HepG2 (cell line): ENCODE measurements at regions not wholly inside any gene's neighbourhood (a gene's known extent, or its start where the extent isn't known, plus 50 kb on each side); places are given as distances from the start of the nearest gene placed in this dataset.

ENCODE experiments used
- ATAC-seq: fragments of 200-7000 bp; cut with Tn5 transposase; 3 replicates; pipeline ENCODE4 v1.9.1; 2020; ENCODE audit warnings: mild to moderate bottlenecking, moderate library complexity
- BruUV-seq: library from RNA; stranded (reverse); fragments of 400-500 nt; replicated peaks from 2 replicates; lab custom pipeline; 2021; lab: Mats Ljungman, UMichigan
- CTCF ChIA-PET: fragments of 300-600 bp; formaldehyde crosslinking; extraction: SDS; loops from one replicate; lab custom pipeline; 2021; ENCODE audit warnings: low total read pairs, inconsistent platforms, low intra/inter-chr PET ratio; lab: Yijun Ruan, JAX
- POLR2A ChIA-PET: fragments of 350-600 bp; sonication (Branson Sonifier 250); formaldehyde crosslinking; loops from one replicate; lab custom pipeline; 2020; ENCODE audit warnings: antibody characterized with exemption, inconsistent platforms; lab: Yijun Ruan, JAX
- DNase-seq: peaks from one replicate; pipeline ENCODE4 v3.0.0-alpha.2; 2015; ENCODE audit warnings: low spot score
- FAIRE-seq: peaks from 3 replicates; lab custom pipeline; 2011; peaks lifted over from hg19 to GRCh38; lab: Jason Lieb, UNC
- H2AFZ ChIP-seq: one replicate; pipeline ENCODE4 v1.6.1; 2011; ENCODE audit warnings: low read length, inconsistent platforms
- H3K27ac ChIP-seq: fragments of 300-600 bp; 3 replicates; pipeline ENCODE4 v1.8.0; 2011; ENCODE audit warnings: mixed run types, mild to moderate bottlenecking, mixed read lengths, low read length, inconsistent platforms; ENCODE audit not compliant: insufficient read depth; ENCODE audit errors: extremely low read length
- H3K27me3 ChIP-seq, 2 experiments: fragments of 200-600 bp in 1 of 2; 2 replicates in 1 of 2; 3 replicates in 1 of 2; pipeline versions ENCODE4 v1.6.0 to v1.8.0; 2011; ENCODE audit warnings: low read length in 2 of 2, mild to moderate bottlenecking in 2 of 2, moderate library complexity in 2 of 2, inconsistent platforms in 1 of 2; ENCODE audit not compliant: insufficient read depth in 2 of 2, control insufficient read depth in 1 of 2
- H3K36me3 ChIP-seq, 2 experiments: fragments of 200-600 bp in 1 of 2; replicated peaks in 1 of 2; 2 replicates in 1 of 2; 3 replicates in 1 of 2; pipeline versions ENCODE4 v1.5.1 to v1.8.0; 2011; ENCODE audit warnings: low read length in 2 of 2, inconsistent platforms in 1 of 2; ENCODE audit not compliant: insufficient read depth in 2 of 2, control insufficient read depth in 1 of 2
- H3K4me1 ChIP-seq: 2 replicates; pipeline ENCODE4 v1.5.1; 2012; ENCODE audit warnings: low read length, inconsistent platforms; ENCODE audit not compliant: insufficient read depth
- H3K4me2 ChIP-seq: 2 replicates; pipeline ENCODE4 v1.6.0; 2011; ENCODE audit warnings: low read depth, low read length, inconsistent platforms
- H3K4me3 ChIP-seq, 3 experiments: fragments of 200-600 bp in 1 of 3; sonication (generic), shearing (Covaris generic) in 1 of 3; replicated peaks in 1 of 3; 2 replicates each; pipeline ENCODE4 v1.5.1; 2011 to 2016; ENCODE audit warnings: low read length in 3 of 3, inconsistent platforms in 2 of 3, low read depth in 2 of 3, mild to moderate bottlenecking in 2 of 3, control low read depth in 1 of 3, mixed read lengths in 1 of 3; ENCODE audit not compliant: insufficient read depth in 1 of 3
- H3K79me2 ChIP-seq: one replicate; pipeline ENCODE4 v1.6.1; 2011; ENCODE audit warnings: low read length, inconsistent platforms; ENCODE audit not compliant: insufficient read depth
- H3K9ac ChIP-seq: 2 replicates; pipeline ENCODE4 v1.6.0; 2011; ENCODE audit warnings: mild to moderate bottlenecking, low read depth, low read length, inconsistent platforms; ENCODE audit not compliant: insufficient read depth
- H3K9me3 ChIP-seq: 2 replicates; pipeline ENCODE4 v1.5.1; 2012; ENCODE audit warnings: mild to moderate bottlenecking, low read length
- H4K20me1 ChIP-seq: 2 replicates; pipeline ENCODE4 v1.6.0; 2011; ENCODE audit warnings: inconsistent platforms, mild to moderate bottlenecking, low read length, moderate library complexity; ENCODE audit not compliant: insufficient read depth
- RFXANK ChIP-seq: IDR thresholded peaks from 2 replicates; pipeline ENCODE4 v1.6.1; 2016
- ZNF333 ChIP-seq: sonication (generic); formaldehyde crosslinking; IDR thresholded peaks from 2 replicates; pipeline ENCODE4 v1.4.0; 2020; ENCODE audit warnings: mild to moderate bottlenecking, missing genetic modification reagents, borderline replicate concordance
- ZNF501 ChIP-seq: sonication (generic); formaldehyde crosslinking; IDR thresholded peaks from 2 replicates; pipeline ENCODE4 v1.5.1; 2020; ENCODE audit warnings: mild to moderate bottlenecking, moderate library complexity, missing genetic modification reagents
- WGBS: methylation state at CpG from one replicate; pipeline ENCODE4 v1.1.6; 2017; ENCODE audit warnings: low lambda C conversion rate; 5-methylcytosine and 5-hydroxymethylcytosine counted together
- in situ Hi-C: cut with HindIII; loops from 2 replicates; pipeline ENCODE4 v1.10.0; 2017; ENCODE audit warnings: low pct_unique_long_range_greater_than_20kb; ENCODE audit not compliant: extremely low pct_ligation_motif_present
- intact Hi-C: fragments of 100-400 bp; cut with micrococcal nuclease; formaldehyde crosslinking; loops from one replicate; pipeline ENCODE4 v1.10.0; 2022; ENCODE audit not compliant: unreplicated experiment
- TF ChIP-seq, protein P1 (sequence below): sonication (generic); formaldehyde crosslinking; IDR thresholded peaks from 2 replicates; pipeline ENCODE4 v1.4.0; 2020; ENCODE audit warnings: low read depth, mild to moderate bottlenecking, missing genetic modification reagents
- TF ChIP-seq, protein P2 (sequence below): IDR thresholded peaks from 2 replicates; pipeline ENCODE4 v1.6.1; 2016; ENCODE audit warnings: low read depth, borderline replicate concordance
- TF ChIP-seq, protein P3 (sequence below): sonication (generic); formaldehyde crosslinking; IDR thresholded peaks from 2 replicates; pipeline ENCODE4 v1.5.0; 2020; ENCODE audit warnings: mild to moderate bottlenecking, missing genetic modification reagents, moderate library complexity

DNA sequence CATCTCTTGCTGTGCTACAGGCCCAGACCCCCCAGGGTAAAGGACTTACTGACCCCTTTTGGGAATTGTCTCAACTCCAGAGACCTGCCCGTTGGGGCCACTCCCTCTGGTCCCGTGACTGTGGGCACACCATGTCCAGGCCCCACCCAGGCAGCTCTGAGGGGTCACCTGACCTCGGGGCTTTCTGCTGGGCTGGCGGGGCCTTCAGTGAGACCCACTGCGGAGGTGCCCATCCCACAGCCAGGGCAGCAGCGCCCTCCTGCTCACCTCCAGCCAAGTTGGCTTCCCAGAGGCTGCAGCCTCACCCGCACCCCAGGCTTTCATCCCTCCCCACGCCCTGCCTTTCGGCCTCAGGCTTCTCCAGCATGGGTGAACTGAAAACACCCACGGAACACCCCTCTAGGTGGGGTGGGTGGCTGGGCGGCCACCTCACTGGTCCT is 147.2 kb downstream of the DNAJB6 start (continued):
- no peak for TF ChIP-seq RFXANK
- TF ChIP-seq, protein P1, sequence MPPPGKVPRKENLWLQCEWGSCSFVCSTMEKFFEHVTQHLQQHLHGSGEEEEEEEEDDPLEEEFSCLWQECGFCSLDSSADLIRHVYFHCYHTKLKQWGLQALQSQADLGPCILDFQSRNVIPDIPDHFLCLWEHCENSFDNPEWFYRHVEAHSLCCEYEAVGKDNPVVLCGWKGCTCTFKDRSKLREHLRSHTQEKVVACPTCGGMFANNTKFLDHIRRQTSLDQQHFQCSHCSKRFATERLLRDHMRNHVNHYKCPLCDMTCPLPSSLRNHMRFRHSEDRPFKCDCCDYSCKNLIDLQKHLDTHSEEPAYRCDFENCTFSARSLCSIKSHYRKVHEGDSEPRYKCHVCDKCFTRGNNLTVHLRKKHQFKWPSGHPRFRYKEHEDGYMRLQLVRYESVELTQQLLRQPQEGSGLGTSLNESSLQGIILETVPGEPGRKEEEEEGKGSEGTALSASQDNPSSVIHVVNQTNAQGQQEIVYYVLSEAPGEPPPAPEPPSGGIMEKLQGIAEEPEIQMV (CRISPR knock-in tag), result no peak
- TF ChIP-seq, protein P2, sequence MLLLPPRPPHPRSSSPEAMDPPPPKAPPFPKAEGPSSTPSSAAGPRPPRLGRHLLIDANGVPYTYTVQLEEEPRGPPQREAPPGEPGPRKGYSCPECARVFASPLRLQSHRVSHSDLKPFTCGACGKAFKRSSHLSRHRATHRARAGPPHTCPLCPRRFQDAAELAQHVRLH (CRISPR knock-in tag), result no peak

DNA sequence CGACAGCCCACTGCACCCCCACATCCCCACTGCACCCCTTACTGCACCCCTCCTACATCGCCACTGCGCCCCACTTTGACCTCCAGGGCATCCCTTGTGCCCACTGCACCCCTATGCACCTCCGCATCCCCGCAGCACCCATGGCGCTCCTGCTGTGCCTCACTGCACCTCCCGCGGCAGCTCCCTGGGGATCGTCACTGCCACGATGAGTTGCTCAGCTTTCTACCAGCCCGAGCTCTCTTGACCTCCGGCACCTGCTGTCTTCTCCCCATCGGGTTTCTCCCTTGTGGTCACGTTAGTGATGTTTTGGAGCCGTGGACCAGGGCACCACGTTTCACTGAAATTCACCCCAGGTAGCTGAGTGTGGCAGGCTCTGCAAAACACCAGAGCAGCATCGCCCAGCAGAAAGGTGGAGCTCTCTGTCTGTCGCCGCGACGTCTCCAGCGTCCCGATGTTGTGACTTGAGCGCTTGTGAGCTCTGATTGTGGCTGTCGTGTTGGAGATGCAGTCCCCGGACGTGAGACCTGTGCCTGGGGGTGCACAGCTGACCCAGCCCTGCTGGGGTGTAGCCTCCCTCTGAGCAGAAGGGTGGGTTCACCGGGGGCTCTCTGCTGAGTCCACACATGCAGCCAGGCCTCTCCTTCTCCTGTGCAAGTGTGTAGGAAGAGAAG is 147.7 kb downstream of the DNAJB6 start:
- no peak for TF ChIP-seq ZNF501 (CRISPR knock-in tag)
- no peak for TF ChIP-seq ZNF333 (CRISPR knock-in tag)
- TF ChIP-seq, protein P3, sequence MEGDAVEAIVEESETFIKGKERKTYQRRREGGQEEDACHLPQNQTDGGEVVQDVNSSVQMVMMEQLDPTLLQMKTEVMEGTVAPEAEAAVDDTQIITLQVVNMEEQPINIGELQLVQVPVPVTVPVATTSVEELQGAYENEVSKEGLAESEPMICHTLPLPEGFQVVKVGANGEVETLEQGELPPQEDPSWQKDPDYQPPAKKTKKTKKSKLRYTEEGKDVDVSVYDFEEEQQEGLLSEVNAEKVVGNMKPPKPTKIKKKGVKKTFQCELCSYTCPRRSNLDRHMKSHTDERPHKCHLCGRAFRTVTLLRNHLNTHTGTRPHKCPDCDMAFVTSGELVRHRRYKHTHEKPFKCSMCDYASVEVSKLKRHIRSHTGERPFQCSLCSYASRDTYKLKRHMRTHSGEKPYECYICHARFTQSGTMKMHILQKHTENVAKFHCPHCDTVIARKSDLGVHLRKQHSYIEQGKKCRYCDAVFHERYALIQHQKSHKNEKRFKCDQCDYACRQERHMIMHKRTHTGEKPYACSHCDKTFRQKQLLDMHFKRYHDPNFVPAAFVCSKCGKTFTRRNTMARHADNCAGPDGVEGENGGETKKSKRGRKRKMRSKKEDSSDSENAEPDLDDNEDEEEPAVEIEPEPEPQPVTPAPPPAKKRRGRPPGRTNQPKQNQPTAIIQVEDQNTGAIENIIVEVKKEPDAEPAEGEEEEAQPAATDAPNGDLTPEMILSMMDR (CRISPR knock-in tag), result peak; percentile 31
- TF ChIP-seq, all 625 proteins: peak for 1
- H3K27me3 ChIP-seq, result peaks cover 6 to 40% of the 10 kb centered on the region in 2 experiments; a peak in 4 of 5 replicates
- H3K36me3 ChIP-seq, result no peaks in the 10 kb centered on the region
- no peaks in the 10 kb centered on the region for H3K4me1 ChIP-seq
- no peak overlapping the region for H3K27ac ChIP-seq
- CTCF ChIA-PET, result no interaction called here
- POLR2A ChIA-PET, result no interaction called here
- H4K20me1 ChIP-seq, result no peaks in the 10 kb centered on the region
- in situ Hi-C loops (no loop called here), intact Hi-C loops (no loop called here)
- no peaks in the 10 kb centered on the region for H3K79me2 ChIP-seq
- H2AFZ ChIP-seq, result no peak overlapping the region
- H3K4me3 ChIP-seq, result no peak overlapping the region
- peak; percentile 22 for ATAC-seq
- H3K4me2 ChIP-seq, result no peak overlapping the region
- H3K9ac ChIP-seq, result no peak overlapping the region
- BruUV-seq, result no TSS peak
- 35% methylated on average over 14 of the region's 28 CpGs for WGBS
- no peak for FAIRE-seq
- no peaks in the 10 kb centered on the region for H3K9me3 ChIP-seq
- no peak for DNase-seq
